DND-41 (cell line): ENCODE measurements at regions not wholly inside any gene's neighbourhood (a gene's known extent, or its start where the extent isn't known, plus 50 kb on each side); places are given as distances from the start of the nearest gene placed in this dataset.

Experiments
- EZH2 ChIP-seq: IDR thresholded peaks from 3 replicates; pipeline ENCODE4 v1.6.1; 2012; ENCODE audit warnings: borderline replicate concordance, low read depth, mild to moderate bottlenecking, moderate library complexity, low read length, inconsistent platforms; ENCODE audit not compliant: severe bottlenecking
- TF ChIP-seq, protein P1 (sequence below): IDR thresholded peaks from 2 replicates; pipeline ENCODE4 v1.5.1; 2012; ENCODE audit warnings: borderline replicate concordance, low read length, moderate library complexity, mild to moderate bottlenecking; ENCODE audit not compliant: poor library complexity, severe bottlenecking; ENCODE audit errors: extremely low read depth

DNA sequence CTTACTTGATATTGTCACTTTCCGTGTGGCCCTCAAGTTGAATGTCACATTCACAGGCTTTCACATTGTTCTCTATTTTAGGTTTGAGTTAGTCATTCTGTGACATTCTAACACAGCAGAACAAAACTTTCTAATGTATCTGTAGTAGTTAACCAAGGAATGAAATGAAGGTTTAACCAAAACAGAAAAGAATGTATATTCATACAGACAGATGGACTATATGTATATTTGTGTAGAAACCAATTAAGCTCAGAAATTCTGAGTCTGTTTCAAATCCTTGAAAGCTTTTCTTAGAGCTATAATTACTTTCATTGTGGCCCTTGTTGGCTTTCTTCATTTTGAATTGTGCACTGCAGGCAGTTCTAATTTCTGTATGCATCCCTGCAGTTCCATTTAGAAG is 654.7 kb downstream of the LRRC70 start:
- TF ChIP-seq, protein P1, sequence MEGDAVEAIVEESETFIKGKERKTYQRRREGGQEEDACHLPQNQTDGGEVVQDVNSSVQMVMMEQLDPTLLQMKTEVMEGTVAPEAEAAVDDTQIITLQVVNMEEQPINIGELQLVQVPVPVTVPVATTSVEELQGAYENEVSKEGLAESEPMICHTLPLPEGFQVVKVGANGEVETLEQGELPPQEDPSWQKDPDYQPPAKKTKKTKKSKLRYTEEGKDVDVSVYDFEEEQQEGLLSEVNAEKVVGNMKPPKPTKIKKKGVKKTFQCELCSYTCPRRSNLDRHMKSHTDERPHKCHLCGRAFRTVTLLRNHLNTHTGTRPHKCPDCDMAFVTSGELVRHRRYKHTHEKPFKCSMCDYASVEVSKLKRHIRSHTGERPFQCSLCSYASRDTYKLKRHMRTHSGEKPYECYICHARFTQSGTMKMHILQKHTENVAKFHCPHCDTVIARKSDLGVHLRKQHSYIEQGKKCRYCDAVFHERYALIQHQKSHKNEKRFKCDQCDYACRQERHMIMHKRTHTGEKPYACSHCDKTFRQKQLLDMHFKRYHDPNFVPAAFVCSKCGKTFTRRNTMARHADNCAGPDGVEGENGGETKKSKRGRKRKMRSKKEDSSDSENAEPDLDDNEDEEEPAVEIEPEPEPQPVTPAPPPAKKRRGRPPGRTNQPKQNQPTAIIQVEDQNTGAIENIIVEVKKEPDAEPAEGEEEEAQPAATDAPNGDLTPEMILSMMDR: no peak
- TF ChIP-seq EZH2: no peak
